MM.1S (cell line): ENCODE measurements at regions not wholly inside any gene's neighbourhood (a gene's known extent, or its start where the extent isn't known, plus 50 kb on each side); places are given as distances from the start of the nearest gene placed in this dataset.

Experiments
- DNase-seq: peaks from one replicate; pipeline ENCODE4 v3.0.0-alpha.2; 2015
- H2AFZ ChIP-seq: fragments of 300-600 bp; sonication (generic); 2 replicates; pipeline ENCODE4 v1.6.0; 2016; ENCODE audit warnings: antibody characterized with exemption, low read length
- H3F3A ChIP-seq: fragments of 300-600 bp; sonication (generic); 2 replicates; pipeline ENCODE4 v1.6.1; 2016; ENCODE audit warnings: mild to moderate bottlenecking, antibody characterized with exemption, low read length, moderate library complexity, mixed read lengths; ENCODE audit not compliant: insufficient read depth
- H3K27ac ChIP-seq: fragments of 300-600 bp; sonication (generic); 2 replicates; pipeline ENCODE4 v1.5.1; 2016; ENCODE audit warnings: mild to moderate bottlenecking, low read length
- H3K27me3 ChIP-seq: fragments of 300-600 bp; sonication (generic); replicated peaks from 2 replicates; pipeline ENCODE4 v1.6.0; 2016; ENCODE audit warnings: low read length; ENCODE audit not compliant: insufficient read depth
- H3K36me3 ChIP-seq: fragments of 300-600 bp; sonication (generic); replicated peaks from 2 replicates; pipeline ENCODE4 v1.6.1; 2016; ENCODE audit warnings: mild to moderate bottlenecking, low read length, mixed read lengths; ENCODE audit not compliant: insufficient read depth
- H3K4me1 ChIP-seq: fragments of 300-600 bp; sonication (generic); 2 replicates; pipeline ENCODE4 v1.6.1; 2016; ENCODE audit warnings: low read length, mixed read lengths
- H3K4me2 ChIP-seq: fragments of 300-600 bp; sonication (generic); 2 replicates; pipeline ENCODE4 v1.6.0; 2016; ENCODE audit warnings: low read depth, low read length
- H3K4me3 ChIP-seq: fragments of 300-600 bp; sonication (generic); 2 replicates; pipeline ENCODE4 v1.5.1; 2016; ENCODE audit warnings: low read length, mixed read lengths
- H3K79me2 ChIP-seq: fragments of 300-600 bp; sonication (generic); 2 replicates; pipeline ENCODE4 v1.6.1; 2016; ENCODE audit warnings: mixed run types, low read length, mixed read lengths
- H3K9ac ChIP-seq: fragments of 300-600 bp; sonication (generic); 2 replicates; pipeline ENCODE4 v1.6.1; 2016; ENCODE audit warnings: low read length, mixed read lengths
- H3K9me2 ChIP-seq: fragments of 300-600 bp; sonication (generic); replicated peaks from 2 replicates; pipeline ENCODE4 v1.6.1; 2016; ENCODE audit warnings: mild to moderate bottlenecking, low read length, mixed read lengths; ENCODE audit not compliant: insufficient read depth
- H3K9me3 ChIP-seq: fragments of 300-600 bp; sonication (generic); replicated peaks from 2 replicates; pipeline ENCODE4 v1.6.1; 2016; ENCODE audit warnings: mild to moderate bottlenecking, low read length, mixed read lengths; ENCODE audit not compliant: insufficient read depth
- H4K20me1 ChIP-seq: fragments of 300-600 bp; sonication (generic); 2 replicates; pipeline ENCODE4 v1.6.1; 2016; ENCODE audit warnings: mild to moderate bottlenecking, low read length, moderate library complexity, mixed read lengths; ENCODE audit not compliant: insufficient read depth
- CTCF ChIP-seq: fragments of 300-600 bp; sonication (generic); IDR thresholded peaks from 2 replicates; pipeline ENCODE4 v1.5.1; 2016; ENCODE audit warnings: antibody characterized with exemption, low read length, mixed read lengths
- EZH2 ChIP-seq: fragments of 300-600 bp; sonication (generic); optimal IDR thresholded peaks from 2 replicates; pipeline ENCODE3; 2017; ENCODE audit warnings: low read depth, mild to moderate bottlenecking, antibody characterized with exemption, low read length, mixed read lengths
- EZH2phosphoT487 ChIP-seq: fragments of 300-600 bp; sonication (generic); IDR thresholded peaks from 2 replicates; pipeline ENCODE4 v1.6.1; 2018; ENCODE audit warnings: antibody characterized with exemption, low read length

- Histone ChIP-seq H3K4me1 (no peaks in the 10 kb centered on the region), H3K9ac (no peak overlapping the region), H3K79me2 (no peaks in the 10 kb centered on the region), H2AFZ (no peak overlapping the region), H3K27ac (no peak overlapping the region), H3K36me3 (no peaks in the 10 kb centered on the region), H3K4me3 (no peak overlapping the region), H3K4me2 (no peak overlapping the region), H3F3A (no peaks in the 10 kb centered on the region), H4K20me1 (no peaks in the 10 kb centered on the region), H3K9me3 (no peaks in the 10 kb centered on the region), H3K9me2 (no peaks in the 10 kb centered on the region), H3K27me3 (no peaks in the 10 kb centered on the region)
- TF ChIP-seq EZH2 (no peak), CTCF (no peak), EZH2phosphoT487 (no peak)
- no peak for DNase-seq
Observed at GRCh38 chr4:35689870-35690269, 554.4 kb downstream of the ARAP2 start.

- no peak overlapping the region for H3K27ac ChIP-seq
- H3K27me3 ChIP-seq: no peaks in the 10 kb centered on the region
- H3K79me2 ChIP-seq: no peaks in the 10 kb centered on the region
- H3K4me3 ChIP-seq: no peak overlapping the region
- no peak overlapping the region for H3K9ac ChIP-seq
- no peaks in the 10 kb centered on the region for H3K4me1 ChIP-seq
- DNase-seq: no peak
- no peaks in the 10 kb centered on the region for H3K9me2 ChIP-seq
- no peak overlapping the region for H2AFZ ChIP-seq
- no peak overlapping the region for H3K4me2 ChIP-seq
- no peaks in the 10 kb centered on the region for H3K36me3 ChIP-seq
- no peaks in the 10 kb centered on the region for H3F3A ChIP-seq
- no peaks in the 10 kb centered on the region for H3K9me3 ChIP-seq
- H4K20me1 ChIP-seq: no peaks in the 10 kb centered on the region
- TF ChIP-seq EZH2phosphoT487 (no peak), CTCF (no peak), EZH2 (no peak)
Observed at GRCh38 chr4:35690271-35690670, 554.0 kb downstream of the ARAP2 start.

- H3K4me3 ChIP-seq: no peak overlapping the region
- DNase-seq: no peak
- H3K79me2 ChIP-seq: no peaks in the 10 kb centered on the region
- H3K4me2 ChIP-seq: no peak overlapping the region
- H3K9me2 ChIP-seq: no peaks in the 10 kb centered on the region
- no peaks in the 10 kb centered on the region for H3K27me3 ChIP-seq
- H3K27ac ChIP-seq: no peak overlapping the region
- H2AFZ ChIP-seq: no peak overlapping the region
- no peaks in the 10 kb centered on the region for H4K20me1 ChIP-seq
- no peaks in the 10 kb centered on the region for H3K36me3 ChIP-seq
- H3K9ac ChIP-seq: no peak overlapping the region
- H3K4me1 ChIP-seq: no peaks in the 10 kb centered on the region
- TF ChIP-seq CTCF: no peak
- TF ChIP-seq EZH2phosphoT487: no peak
- no peak for TF ChIP-seq EZH2
- no peaks in the 10 kb centered on the region for H3F3A ChIP-seq
- H3K9me3 ChIP-seq: no peaks in the 10 kb centered on the region
Observed at GRCh38 chr4:35695003-35695402, 549.3 kb downstream of the ARAP2 start.
